Spleen (tissue), 11 donors: ENCODE measurements at regions not wholly inside any gene's neighbourhood (a gene's known extent, or its start where the extent isn't known, plus 50 kb on each side); places are given as distances from the start of the nearest gene placed in this dataset.

Source experiments
- DNase-seq: peaks from one replicate; pipeline ENCODE4 v3.0.0-alpha.2; 2020
- H3K27ac ChIP-seq, 8 donors: fragments of 200-600 bp; sonication (generic) in 7 of 8; 1 replicate in 4 of 8; 2 replicates in 4 of 8; pipeline versions ENCODE4 v1.5.0 to v1.8.0; 2016 to 2021; ENCODE audit warnings: inconsistent platforms in 4 of 8, mild to moderate bottlenecking in 4 of 8, moderate library complexity in 1 of 8
- H3K27me3 ChIP-seq, 7 donors: fragments of 200-600 bp; sonication (generic) in 6 of 7; replicated peaks in 1 of 7; 1 replicate in 4 of 7; 2 replicates in 3 of 7; pipeline versions ENCODE4 v1.5.0 to v1.8.0; 2016 to 2021; ENCODE audit warnings: inconsistent platforms in 3 of 7, mild to moderate bottlenecking in 1 of 7
- H3K36me3 ChIP-seq, 6 donors: fragments of 200-600 bp; sonication (generic) in 5 of 6; 1 replicate in 4 of 6; 2 replicates in 2 of 6; pipeline versions ENCODE4 v1.5.0 to v1.8.0; 2016 to 2021; ENCODE audit warnings: inconsistent platforms in 2 of 6
- H3K4me1 ChIP-seq, 6 donors: fragments of 200-600 bp; sonication (generic) in 5 of 6; 1 replicate in 3 of 6; 2 replicates in 3 of 6; pipeline versions ENCODE4 v1.5.0 to v1.8.0; 2016 to 2021; ENCODE audit warnings: inconsistent platforms in 3 of 6
- H3K4me3 ChIP-seq, 8 donors: fragments of 200-600 bp; sonication (generic) in 7 of 8; 1 replicate in 4 of 8; 2 replicates in 4 of 8; pipeline versions ENCODE4 v1.5.0 to v1.8.0; 2016 to 2021; ENCODE audit warnings: inconsistent platforms in 4 of 8, mild to moderate bottlenecking in 4 of 8, moderate library complexity in 2 of 8
- H3K9me3 ChIP-seq, 8 donors: fragments of 200-600 bp; sonication (generic) in 7 of 8; 1 replicate in 4 of 8; 2 replicates in 4 of 8; pipeline versions ENCODE4 v1.5.0 to v1.8.0; 2016 to 2021; ENCODE audit warnings: inconsistent platforms in 4 of 8
- POLR2A ChIP-seq, 3 donors: fragments of 450-650 bp; IDR thresholded peaks; one replicate each; pipeline ENCODE4 v1.5.1; 2017; ENCODE audit warnings: antibody characterized with exemption in 3 of 3, mild to moderate bottlenecking in 1 of 3
- POLR2AphosphoS5 ChIP-seq, 3 donors: sonication (generic); formaldehyde crosslinking; IDR thresholded peaks; one replicate each; pipeline ENCODE4 v1.5.1; 2017; ENCODE audit warnings: antibody characterized with exemption in 3 of 3
- WGBS, 5 donors: extraction: QIAGEN DNeasy Blood & Tissue Kit in 3 of 5; methylation state at CpG; one replicate each; pipeline versions ENCODE4 v1.1.5 to v1.1.7; 2013 to 2018; 5-methylcytosine and 5-hydroxymethylcytosine counted together
- intact Hi-C: fragments of 100-400 bp; cut with DNase I; formaldehyde crosslinking; loops from one replicate; pipeline ENCODE4 v1.15.0; 2023; ENCODE audit warnings: low total_unique reads
- TF ChIP-seq, protein P1 (sequence below), 11 experiments: fragments of 200-600 bp in 7 of 11; fragments of 450-650 bp in 4 of 11; sonication (generic) in 4 of 11; IDR thresholded peaks in 8 of 11; conservative IDR thresholded peaks in 3 of 11; 1 replicate in 7 of 11; 2 replicates in 4 of 11; pipeline versions ENCODE4 v1.4.0 to v1.8.0; 2016 to 2021; ENCODE audit warnings: antibody characterized with exemption in 11 of 11, inconsistent platforms in 4 of 11, mild to moderate bottlenecking in 1 of 11
- donor health status: healthy with polysubstance abuse.
- donor health status: DM: no; HTN: no; CAD: no; lungs with moderate emphysema.
- donor health status: DM: no; HTN: no; CAD: no.
- donor health status: Bipolar disorder and iron deficiency.
- donor health status: healthy.
- donor health status: DM: no; HTN: no; CAD: no.
- donor health status: DM: yes; HTN: yes; CAD: no.

DNA sequence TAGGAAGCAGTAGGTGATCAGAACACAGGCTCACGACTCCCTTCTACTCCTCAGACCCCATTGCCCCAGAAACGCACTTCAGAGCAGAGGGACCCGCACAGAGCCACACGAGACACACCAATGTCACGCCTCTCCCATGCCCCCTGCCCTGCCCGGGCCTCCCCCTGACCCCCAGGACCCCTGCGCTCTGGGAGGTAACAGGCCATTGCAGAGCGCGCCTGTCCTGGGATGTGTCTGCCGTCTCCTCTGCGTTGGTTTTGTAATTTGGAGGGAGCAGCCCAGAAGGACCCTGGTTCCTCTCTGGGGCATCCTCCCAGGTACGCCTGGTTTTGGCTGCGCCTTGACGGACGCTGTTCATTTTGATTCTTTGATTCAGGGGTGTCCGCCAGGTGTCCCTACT lies 85.4 kb downstream of the UNCX start:
- no peak overlapping the region for H3K4me3 ChIP-seq
- no peaks in the 10 kb centered on the region for H3K36me3 ChIP-seq
- intact Hi-C loops: no loop called here
- WGBS, 5 donors: 74 to 92% (median 84%) methylated on average over 11 to 16 of the region's 16 CpGs
- H3K4me1 ChIP-seq: no peaks in the 10 kb centered on the region
- no peak overlapping the region for H3K27ac ChIP-seq
- H3K27me3 ChIP-seq: peaks cover 0 to 57% (median 17%) of the 10 kb centered on the region in 7 donors
- DNase-seq: peak; percentile 48
- no peak for TF ChIP-seq POLR2AphosphoS5 (IDR thresholded peaks at IDR 0.05)
- TF ChIP-seq, protein P1, sequence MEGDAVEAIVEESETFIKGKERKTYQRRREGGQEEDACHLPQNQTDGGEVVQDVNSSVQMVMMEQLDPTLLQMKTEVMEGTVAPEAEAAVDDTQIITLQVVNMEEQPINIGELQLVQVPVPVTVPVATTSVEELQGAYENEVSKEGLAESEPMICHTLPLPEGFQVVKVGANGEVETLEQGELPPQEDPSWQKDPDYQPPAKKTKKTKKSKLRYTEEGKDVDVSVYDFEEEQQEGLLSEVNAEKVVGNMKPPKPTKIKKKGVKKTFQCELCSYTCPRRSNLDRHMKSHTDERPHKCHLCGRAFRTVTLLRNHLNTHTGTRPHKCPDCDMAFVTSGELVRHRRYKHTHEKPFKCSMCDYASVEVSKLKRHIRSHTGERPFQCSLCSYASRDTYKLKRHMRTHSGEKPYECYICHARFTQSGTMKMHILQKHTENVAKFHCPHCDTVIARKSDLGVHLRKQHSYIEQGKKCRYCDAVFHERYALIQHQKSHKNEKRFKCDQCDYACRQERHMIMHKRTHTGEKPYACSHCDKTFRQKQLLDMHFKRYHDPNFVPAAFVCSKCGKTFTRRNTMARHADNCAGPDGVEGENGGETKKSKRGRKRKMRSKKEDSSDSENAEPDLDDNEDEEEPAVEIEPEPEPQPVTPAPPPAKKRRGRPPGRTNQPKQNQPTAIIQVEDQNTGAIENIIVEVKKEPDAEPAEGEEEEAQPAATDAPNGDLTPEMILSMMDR (IDR thresholded peaks at IDR 0.05 in 8 of 11, conservative IDR thresholded peaks at IDR 0.05 in 3 of 11): no peak
- no peak for TF ChIP-seq POLR2A (IDR thresholded peaks at IDR 0.05)
- H3K9me3 ChIP-seq: no peaks in the 10 kb centered on the region

DNA sequence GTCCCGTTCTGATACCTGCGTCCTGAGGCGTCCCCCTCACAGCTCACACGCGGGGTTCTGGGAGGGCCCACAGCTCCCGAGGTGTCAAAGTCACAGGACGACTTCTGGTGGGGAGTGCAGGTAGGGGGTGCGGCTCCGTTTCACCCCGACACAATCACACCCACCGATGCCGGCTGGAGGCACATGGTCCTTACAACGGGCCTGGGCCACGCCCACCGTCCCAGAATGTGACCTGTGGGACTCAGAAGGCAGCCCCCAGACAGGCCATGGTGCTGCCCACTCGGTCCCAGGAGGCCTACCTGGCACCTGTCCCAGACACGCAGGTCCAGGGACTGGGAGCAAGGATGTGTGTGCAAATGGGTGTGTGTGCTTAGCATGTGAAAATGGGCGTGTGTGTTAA lies 86.0 kb downstream of the UNCX start:
- Histone ChIP-seq H3K36me3 (no peaks in the 10 kb centered on the region), H3K4me1 (no peaks in the 10 kb centered on the region), H3K27me3 (peaks cover 0 to 59% (median 23%) of the 10 kb centered on the region in 7 donors), H3K9me3 (no peaks in the 10 kb centered on the region), H3K4me3 (no peak overlapping the region), H3K27ac (no peak overlapping the region)
- 69 to 78% (median 77%) methylated on average over 12 to 18 of the region's 18 CpGs for WGBS, 5 donors
- TF ChIP-seq POLR2AphosphoS5 (IDR thresholded peaks at IDR 0.05) (no peak), POLR2A (IDR thresholded peaks at IDR 0.05) (no peak)
- TF ChIP-seq, protein P1 (IDR thresholded peaks at IDR 0.05 in 8 of 11, conservative IDR thresholded peaks at IDR 0.05 in 3 of 11): no peak
- intact Hi-C loops: no loop called here
- peak; percentile 50 for DNase-seq

DNA sequence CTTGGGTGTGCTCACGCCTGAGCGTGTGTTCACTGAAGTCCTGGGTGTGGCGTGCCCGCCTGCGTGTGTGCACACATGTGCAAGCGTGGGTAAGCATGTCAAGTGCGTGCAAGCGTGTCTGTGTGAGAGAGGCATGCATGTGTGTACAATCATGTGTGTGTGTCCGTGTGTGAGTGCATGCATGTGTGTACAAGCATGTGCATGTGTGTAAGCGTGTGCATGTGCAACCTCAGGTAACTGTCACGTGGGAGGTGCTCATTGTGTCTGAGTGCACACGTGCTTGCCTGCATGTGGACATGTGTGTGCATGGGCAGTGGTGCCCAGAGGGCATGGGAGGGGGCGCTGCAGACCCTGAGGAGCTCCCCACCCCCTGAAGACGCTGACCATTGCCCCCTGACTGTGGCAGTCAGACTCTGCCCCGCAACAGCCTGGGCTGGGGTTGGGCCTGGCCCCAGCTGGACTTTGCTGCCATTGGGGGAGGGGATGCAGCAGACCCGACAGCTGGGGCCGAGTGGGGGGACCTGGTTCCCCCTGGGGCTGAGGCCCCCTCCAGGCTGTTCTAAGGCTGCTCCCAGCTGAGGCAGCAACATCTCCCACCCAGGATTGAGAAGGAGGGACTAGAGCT lies 88.1 kb downstream of the UNCX start:
- no peak for TF ChIP-seq POLR2AphosphoS5 (IDR thresholded peaks at IDR 0.05)
- TF ChIP-seq, protein P1 (IDR thresholded peaks at IDR 0.05 in 8 of 11, conservative IDR thresholded peaks at IDR 0.05 in 3 of 11): no peak
- no peak for TF ChIP-seq POLR2A (IDR thresholded peaks at IDR 0.05)
- Histone ChIP-seq H3K27me3 (peaks cover 0 to 63% (median 43%) of the 10 kb centered on the region in 7 donors), H3K36me3 (no peaks in the 10 kb centered on the region), H3K27ac (no peak overlapping the region), H3K4me1 (no peaks in the 10 kb centered on the region), H3K9me3 (no peaks in the 10 kb centered on the region), H3K4me3 (no peak overlapping the region)
- peak; percentile 51 for DNase-seq
- 85 to 94% (median 87%) methylated on average over 15 to 17 of the region's 17 CpGs for WGBS, 5 donors
- intact Hi-C loops: no loop called here

DNA sequence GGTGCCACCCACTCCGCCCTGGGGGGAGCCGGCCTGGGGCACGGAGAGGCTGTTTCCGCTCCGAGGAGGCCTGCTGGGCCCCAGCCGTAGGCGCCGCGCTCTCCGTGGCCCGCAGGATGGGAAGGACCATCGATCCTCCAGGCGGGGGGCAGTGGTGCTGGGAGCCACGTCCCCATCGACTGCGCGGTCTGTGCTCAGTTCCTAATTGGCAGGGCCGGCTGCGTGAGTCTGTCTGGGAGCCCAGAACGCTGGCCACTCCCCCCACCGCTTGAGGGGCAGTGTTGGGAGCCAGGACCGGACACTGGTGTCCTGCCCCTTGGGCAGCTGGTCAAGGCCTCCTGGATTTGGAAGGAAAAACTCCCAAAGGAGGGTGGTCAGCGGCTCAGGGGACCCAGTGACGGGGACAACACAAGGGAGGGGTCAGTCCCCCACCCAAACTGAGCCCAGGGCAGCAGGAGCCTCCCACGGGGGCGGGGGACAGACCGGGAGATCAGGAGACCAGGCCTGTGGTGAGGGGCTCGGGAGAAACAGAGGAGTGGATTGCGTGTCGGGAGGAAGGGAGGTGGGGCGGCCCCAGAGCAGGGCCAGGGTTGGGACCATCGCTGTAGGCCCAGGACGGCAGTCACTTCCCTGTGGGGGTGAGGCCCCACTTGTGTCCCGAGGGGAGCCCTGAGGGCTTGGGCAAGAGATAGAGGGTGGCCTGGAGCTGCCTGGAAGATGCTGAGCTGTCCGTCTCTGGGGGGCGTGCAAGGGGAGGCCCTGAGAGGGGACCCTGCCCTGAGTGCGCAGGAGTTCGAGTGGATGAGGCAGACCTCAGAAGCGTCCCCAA lies 89.0 kb downstream of the UNCX start:
- intact Hi-C loops: no loop called here
- WGBS, 5 donors: 58 to 78% (median 70%) methylated on average over 33 to 39 of the region's 39 CpGs

More for the DNA sequence above, 89.0 kb downstream of the UNCX start:
- H3K27me3 ChIP-seq: peaks cover 0 to 72% (median 46%) of the 10 kb centered on the region in 7 donors
- TF ChIP-seq, protein P1 (IDR thresholded peaks at IDR 0.05 in 8 of 11, conservative IDR thresholded peaks at IDR 0.05 in 3 of 11): no peak
- H3K4me1 ChIP-seq: no peaks in the 10 kb centered on the region
- no peaks in the 10 kb centered on the region for H3K9me3 ChIP-seq
- no peaks in the 10 kb centered on the region for H3K36me3 ChIP-seq
- DNase-seq: peak; percentile 54
- H3K27ac ChIP-seq: no peak overlapping the region
- no peak overlapping the region for H3K4me3 ChIP-seq
